NCI-H2227 (cell line): ENCODE measurements at regions not wholly inside any gene's neighbourhood (a gene's known extent, or its start where the extent isn't known, plus 50 kb on each side); places are given as distances from the start of the nearest gene placed in this dataset.
"Not testable (repeated sequence)": the region's sequence is repeated elsewhere in the genome, so short reads cannot be mapped to it uniquely, and the experiment has no call there.

ENCODE experiments used
- DNase-seq: peaks from one replicate; lab custom pipeline; 2025; ENCODE audit not compliant: unreplicated experiment; lab: John Stamatoyannopoulos, UW

DNA sequence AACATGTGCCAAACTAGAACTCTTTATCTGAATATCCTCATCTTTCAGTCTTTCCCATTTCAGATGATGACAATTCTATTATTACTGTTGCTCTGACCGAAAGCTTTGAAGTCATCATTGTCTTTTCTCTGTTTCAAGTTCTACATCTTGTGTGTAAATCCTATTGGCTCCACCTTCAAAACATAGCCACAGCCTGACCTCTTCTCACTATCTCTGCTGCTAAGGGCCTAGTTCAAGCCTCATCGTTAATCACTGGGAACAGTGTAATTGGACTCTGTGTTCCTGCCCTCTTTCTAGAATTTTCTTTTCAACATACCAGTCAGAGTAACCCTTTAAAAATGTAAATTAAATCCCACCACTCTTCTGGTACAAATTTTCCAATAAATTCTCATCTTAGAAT is 105.1 kb downstream of the OXSM start:
- no peak for DNase-seq

- no peak for DNase-seq
Measured at GRCh38 chr3:25895443-25895842, 105.6 kb downstream of the OXSM start.

GRCh38 chr3:25897019-25897418 is 107.1 kb downstream of the OXSM start:
- peak; percentile 45 for DNase-seq

- DNase-seq: no peak
Measured at GRCh38 chr3:25899352-25900101, 109.6 kb downstream of the OXSM start.

GRCh38 chr3:25900161-25900560 is 110.3 kb downstream of the OXSM start:
- DNase-seq: no peak

- DNase-seq: no peak
Measured at GRCh38 chr3:25901796-25902195, 111.9 kb downstream of the OXSM start.

GRCh38 chr3:25902586-25902985 is 112.7 kb downstream of the OXSM start:
- no peak for DNase-seq

DNA sequence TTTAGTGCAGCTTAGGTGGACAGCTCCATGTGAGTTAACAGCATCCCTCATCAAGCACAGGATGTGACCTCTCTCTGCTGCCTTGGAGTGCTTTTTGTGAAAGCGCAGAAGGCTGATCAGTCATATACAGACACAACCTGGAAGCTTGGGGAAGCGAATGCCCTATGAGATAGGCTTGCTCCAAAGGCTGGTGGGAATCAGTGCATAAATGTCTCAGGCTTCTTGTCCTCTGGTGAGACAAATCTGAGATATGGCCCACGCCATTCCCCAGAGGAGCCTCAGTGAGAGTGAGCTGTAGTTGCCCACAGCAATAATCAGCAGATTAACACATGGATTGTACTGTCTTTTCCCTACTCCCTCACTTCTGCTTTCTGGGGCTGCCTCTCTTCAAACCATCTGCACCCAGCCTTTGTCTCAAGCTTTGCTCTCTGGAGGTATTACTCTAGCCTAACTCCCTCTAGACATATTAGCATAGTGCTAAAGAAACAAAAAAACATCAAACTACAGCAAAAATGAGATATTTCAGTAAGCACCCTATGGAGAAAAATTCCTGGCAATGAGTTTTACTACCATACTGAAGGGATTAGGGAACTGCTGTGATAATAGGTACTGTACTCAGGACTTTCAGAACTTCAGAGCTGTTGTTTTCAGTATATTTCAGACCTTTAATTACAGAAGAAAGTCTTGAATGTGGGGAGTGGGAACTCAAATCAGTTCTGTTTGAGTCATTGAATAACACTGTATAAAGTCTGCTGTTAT is 113.7 kb downstream of the OXSM start:
- DNase-seq: no peak

- DNase-seq: no peak
Measured at GRCh38 chr3:25904206-25904605, 114.3 kb downstream of the OXSM start.

GRCh38 chr3:25906132-25906906 is 116.4 kb downstream of the OXSM start:
- no peak for DNase-seq

DNA sequence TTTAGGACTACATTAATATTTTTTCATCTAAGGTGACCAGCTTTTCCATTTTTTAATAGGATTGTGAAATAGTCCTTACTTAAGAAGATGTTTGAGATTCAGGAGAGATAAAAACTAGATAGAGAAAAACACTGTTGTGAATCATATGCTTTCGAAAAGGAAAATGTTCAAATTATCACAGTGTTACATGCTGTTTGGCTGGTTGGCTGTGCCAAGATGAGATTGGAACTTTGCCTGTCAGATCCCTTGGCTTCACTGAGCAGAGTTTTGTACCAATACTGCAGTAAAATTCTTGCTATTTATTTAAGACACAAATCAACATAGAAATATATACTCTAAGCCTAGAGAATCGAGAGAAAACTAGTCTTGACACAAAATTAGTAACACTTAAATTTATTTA is 117.2 kb downstream of the OXSM start:
- DNase-seq: no peak

DNA sequence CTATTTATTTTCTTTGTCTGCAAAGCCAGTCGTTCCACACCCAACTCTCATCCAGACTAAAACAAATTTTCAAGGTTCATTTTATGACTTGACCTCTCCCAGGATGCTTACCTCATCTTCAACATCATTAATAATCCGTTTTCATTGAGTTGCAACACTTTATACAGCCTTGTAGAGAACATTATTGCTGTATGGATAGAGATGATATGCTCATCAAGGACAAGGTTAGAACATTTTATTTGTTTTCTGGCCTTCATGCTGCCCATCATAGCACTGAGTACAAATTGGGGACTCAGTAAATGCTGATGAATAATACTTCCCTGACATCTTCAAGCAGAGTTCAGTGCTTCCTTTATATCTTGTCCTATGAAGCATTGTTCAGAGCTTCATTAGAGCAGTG is 120.2 kb downstream of the OXSM start:
- no peak for DNase-seq

DNA sequence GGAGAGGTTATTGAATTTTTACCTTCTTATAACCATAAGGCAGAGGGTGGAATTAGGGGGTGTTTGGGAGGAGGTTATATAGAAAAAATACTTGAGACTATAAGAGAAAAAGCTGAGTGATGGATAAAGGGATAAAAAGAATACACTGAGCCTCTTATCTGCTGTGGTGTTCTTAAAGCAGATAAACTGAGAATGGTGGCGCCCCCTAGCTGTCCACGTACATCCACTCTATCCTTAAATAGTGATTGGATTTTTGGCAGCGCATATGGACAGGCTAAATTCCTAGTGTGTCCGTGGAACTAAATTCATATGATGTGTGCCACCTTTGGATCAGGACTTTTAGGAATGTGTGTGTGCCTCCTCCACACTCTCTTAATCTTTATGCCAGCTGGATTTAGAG is 121.1 kb downstream of the OXSM start:
- DNase-seq: no peak

DNA sequence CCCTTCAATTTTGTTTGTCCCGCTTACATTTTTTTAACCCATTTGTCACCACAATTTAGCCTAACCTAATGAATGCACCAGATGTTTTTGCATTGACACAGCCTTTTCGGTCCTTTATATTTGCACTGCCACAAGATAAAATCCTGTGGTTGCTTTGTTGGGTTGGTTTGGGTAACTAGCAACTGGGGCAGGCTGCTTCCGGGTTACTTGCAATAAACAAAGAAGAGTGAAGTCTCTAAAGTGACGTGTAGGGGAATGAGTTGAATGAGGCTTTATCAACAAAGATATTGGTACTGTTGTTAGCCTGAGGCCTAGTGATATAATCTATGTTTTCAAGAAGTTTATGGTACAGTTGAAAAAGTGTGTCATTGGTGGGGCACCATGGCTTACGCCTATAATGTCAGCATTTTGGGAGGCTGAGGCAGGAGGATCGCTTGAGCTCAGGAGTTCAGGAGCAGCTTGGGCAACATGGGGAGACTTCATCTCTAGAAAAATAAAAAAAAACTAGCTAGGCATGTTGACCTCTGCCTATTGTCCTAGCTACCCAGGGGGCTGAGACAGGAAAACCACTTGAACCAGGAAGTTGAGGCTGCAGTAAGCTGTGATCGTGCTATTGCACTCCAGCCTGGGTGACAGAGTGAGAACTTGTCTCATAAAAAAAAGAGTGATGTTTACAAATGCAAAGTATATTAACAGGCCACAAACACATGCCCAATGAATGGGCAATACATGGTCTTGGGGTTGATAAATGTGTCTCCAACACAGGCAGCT is 121.8 kb downstream of the OXSM start:
- no peak for DNase-seq

DNA sequence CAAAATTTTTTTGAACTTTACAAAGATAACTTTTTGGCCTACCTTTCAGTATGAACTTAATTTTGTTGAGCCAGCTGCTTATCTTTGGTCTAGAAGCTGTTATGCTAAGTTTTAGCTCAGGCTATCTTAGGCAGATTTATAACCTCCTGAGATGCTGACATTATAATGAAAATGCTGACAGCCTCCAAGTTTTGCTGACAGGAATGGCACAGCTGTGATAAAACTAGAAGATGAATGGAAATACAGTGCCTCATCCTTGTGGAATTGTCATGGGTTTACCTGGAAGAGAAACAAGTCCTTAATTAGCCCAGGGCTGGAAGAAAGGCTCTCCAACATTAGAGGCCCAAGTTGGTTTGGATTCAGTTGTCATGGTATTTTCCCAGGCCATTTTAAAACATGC is 123.3 kb downstream of the OXSM start:
- DNase-seq: no peak

GRCh38 chr3:25915673-25916072 is 125.8 kb downstream of the OXSM start:
- no peak for DNase-seq

DNA sequence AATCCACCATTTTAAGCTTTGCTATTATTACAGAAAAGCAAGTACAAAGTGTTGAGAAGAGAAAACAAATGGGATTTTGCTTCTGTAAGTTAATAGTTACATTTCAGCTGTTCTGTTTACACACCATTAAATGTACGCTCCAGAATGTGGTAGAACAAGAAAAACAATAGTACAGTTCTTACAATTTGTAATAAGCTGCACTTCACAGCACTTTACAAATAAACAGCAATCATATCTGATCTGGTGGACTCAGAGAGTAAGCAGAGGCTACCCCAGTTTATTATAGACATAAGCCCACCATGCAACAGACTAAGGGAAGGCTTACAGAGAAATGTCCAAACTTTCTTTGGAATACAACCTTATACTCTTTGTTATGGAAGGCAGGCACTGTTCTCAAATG is 126.4 kb downstream of the OXSM start:
- DNase-seq: no peak

- DNase-seq: not testable (repeated sequence)
Measured at GRCh38 chr3:25931967-25932366, 142.1 kb downstream of the OXSM start.

- no peak for DNase-seq
Measured at GRCh38 chr3:25938566-25939325, 148.9 kb downstream of the OXSM start.

- no peak for DNase-seq
Measured at GRCh38 chr3:25940935-25941334, 151.0 kb downstream of the OXSM start.
